Peyer's patch (tissue), 4 donors: ENCODE measurements at regions not wholly inside any gene's neighbourhood (a gene's known extent, or its start where the extent isn't known, plus 50 kb on each side); places are given as distances from the start of the nearest gene placed in this dataset.
"Not testable (repeated sequence)": the region's sequence is repeated elsewhere in the genome, so short reads cannot be mapped to it uniquely, and the experiment has no call there.

Experiments used
- DNase-seq, 3 donors: peaks; one replicate each; pipeline ENCODE4 v3.0.0-alpha.2; 2017 to 2019
- H3K27ac ChIP-seq, 4 donors: fragments of 200-600 bp; sonication (generic); one replicate each; pipeline ENCODE4 v1.5.1; 2016 to 2019
- H3K27me3 ChIP-seq, 2 donors: fragments of 200-600 bp; sonication (generic); one replicate each; pipeline ENCODE4 v1.5.1; 2019
- H3K36me3 ChIP-seq, 3 donors: fragments of 200-600 bp; sonication (generic); one replicate each; pipeline ENCODE4 v1.5.1; 2016 to 2019
- H3K4me1 ChIP-seq, 4 donors: fragments of 200-600 bp; sonication (generic); one replicate each; pipeline ENCODE4 v1.5.1; 2016 to 2019
- H3K4me3 ChIP-seq, 4 donors: fragments of 200-600 bp; sonication (generic); 1 replicate in 3 of 4; 2 replicates in 1 of 4; pipeline ENCODE4 v1.5.1; 2016 to 2019; ENCODE audit warnings: mild to moderate bottlenecking in 1 of 4
- H3K9me3 ChIP-seq, 4 donors: fragments of 200-600 bp; sonication (generic); one replicate each; pipeline ENCODE4 v1.5.1; 2016 to 2019; ENCODE audit warnings: mild to moderate bottlenecking in 1 of 4
- POLR2A ChIP-seq, 2 donors: fragments of 450-650 bp; IDR thresholded peaks; one replicate each; pipeline ENCODE4 v1.5.1; 2017; ENCODE audit warnings: antibody characterized with exemption in 2 of 2, mild to moderate bottlenecking in 2 of 2, moderate library complexity in 2 of 2
- TF ChIP-seq, protein P1 (sequence below), 6 experiments: fragments of 450-650 bp in 4 of 6; fragments of 200-600 bp in 2 of 6; sonication (generic) in 1 of 6; IDR thresholded peaks; one replicate each; pipeline ENCODE4 v1.5.1; 2017 to 2019; ENCODE audit warnings: antibody characterized with exemption in 6 of 6, mild to moderate bottlenecking in 3 of 6, moderate library complexity in 1 of 6

DNA sequence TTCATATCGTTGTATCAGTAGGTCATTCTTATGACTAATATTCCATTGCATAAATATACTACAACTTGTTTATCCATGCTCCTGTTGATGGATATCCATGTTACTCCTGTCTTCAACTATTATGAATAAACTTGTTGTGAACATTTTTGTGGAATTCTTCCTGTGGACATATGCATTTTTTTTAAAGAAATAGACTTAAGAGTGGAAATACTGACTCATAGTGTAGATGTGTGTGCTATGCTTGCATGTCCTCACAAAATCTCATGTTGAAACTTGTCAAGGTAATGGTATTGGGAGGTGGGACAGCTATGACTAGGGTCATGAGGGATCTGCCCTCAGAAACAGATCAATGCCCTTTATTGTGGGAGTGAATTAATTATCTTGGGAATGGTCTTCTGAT lies 240.5 kb upstream of the PRSS58 start:
- Histone ChIP-seq H3K27ac (no peak overlapping the region), H3K27me3 (no peaks in the 10 kb centered on the region), H3K4me3 (no peak overlapping the region), H3K4me1 (peaks cover 0 to 13% (median 0%) of the 10 kb centered on the region in 4 donors), H3K36me3 (no peaks in the 10 kb centered on the region), H3K9me3 (no peaks in the 10 kb centered on the region)
- no peak for TF ChIP-seq POLR2A (IDR thresholded peaks at IDR 0.05)
- TF ChIP-seq, protein P1, sequence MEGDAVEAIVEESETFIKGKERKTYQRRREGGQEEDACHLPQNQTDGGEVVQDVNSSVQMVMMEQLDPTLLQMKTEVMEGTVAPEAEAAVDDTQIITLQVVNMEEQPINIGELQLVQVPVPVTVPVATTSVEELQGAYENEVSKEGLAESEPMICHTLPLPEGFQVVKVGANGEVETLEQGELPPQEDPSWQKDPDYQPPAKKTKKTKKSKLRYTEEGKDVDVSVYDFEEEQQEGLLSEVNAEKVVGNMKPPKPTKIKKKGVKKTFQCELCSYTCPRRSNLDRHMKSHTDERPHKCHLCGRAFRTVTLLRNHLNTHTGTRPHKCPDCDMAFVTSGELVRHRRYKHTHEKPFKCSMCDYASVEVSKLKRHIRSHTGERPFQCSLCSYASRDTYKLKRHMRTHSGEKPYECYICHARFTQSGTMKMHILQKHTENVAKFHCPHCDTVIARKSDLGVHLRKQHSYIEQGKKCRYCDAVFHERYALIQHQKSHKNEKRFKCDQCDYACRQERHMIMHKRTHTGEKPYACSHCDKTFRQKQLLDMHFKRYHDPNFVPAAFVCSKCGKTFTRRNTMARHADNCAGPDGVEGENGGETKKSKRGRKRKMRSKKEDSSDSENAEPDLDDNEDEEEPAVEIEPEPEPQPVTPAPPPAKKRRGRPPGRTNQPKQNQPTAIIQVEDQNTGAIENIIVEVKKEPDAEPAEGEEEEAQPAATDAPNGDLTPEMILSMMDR (IDR thresholded peaks at IDR 0.05), result no peak
- DNase-seq, result no peak

DNA sequence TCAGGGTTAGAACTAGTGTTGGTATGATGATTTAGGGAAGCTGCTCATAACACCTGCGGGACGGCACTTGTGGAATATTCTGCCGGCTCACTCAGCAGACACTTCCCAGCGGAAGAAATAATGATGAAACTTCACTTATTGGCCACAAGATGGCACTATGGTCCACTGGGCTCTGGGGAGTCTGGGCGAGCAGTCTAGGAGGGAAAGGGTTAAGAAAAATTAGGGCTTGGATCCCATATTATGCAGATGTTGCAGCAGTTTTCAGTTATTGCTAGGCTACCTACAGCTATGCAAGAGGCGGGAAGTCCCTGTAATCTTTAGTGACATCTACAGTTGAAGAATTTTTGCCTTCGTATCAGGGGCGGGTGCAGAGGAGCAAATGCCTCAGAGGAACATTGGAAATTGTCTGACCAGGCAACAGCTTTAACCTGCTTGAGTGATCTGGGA lies 238.7 kb upstream of the PRSS58 start:
- Histone ChIP-seq H3K4me1 (peaks cover 0 to 5% (median 0%) of the 10 kb centered on the region in 4 donors), H3K27ac (no peak overlapping the region), H3K4me3 (no peak overlapping the region), H3K27me3 (no peaks in the 10 kb centered on the region), H3K36me3 (no peaks in the 10 kb centered on the region), H3K9me3 (no peaks in the 10 kb centered on the region)
- TF ChIP-seq, protein P1 (IDR thresholded peaks at IDR 0.05), result peak; percentile 21 to 83 (median 67)
- TF ChIP-seq POLR2A (IDR thresholded peaks at IDR 0.05), result no peak
- no peak for DNase-seq

GRCh38 chr7:142495879-142496278 lies 238.0 kb upstream of the PRSS58 start:
- not testable (repeated sequence) for H3K4me3 ChIP-seq, H3K27me3 ChIP-seq

GRCh38 chr7:142495301-142495700 lies 237.4 kb upstream of the PRSS58 start:
- not testable (repeated sequence) for DNase-seq, H3K4me1 ChIP-seq, H3K9me3 ChIP-seq, H3K27me3 ChIP-seq, H3K27ac ChIP-seq, H3K36me3 ChIP-seq, H3K4me3 ChIP-seq

More at GRCh38 chr7:142495879-142496278, 238.0 kb upstream of the PRSS58 start:
- DNase-seq, H3K27ac ChIP-seq, H3K36me3 ChIP-seq, H3K9me3 ChIP-seq, H3K4me1 ChIP-seq: not testable (repeated sequence)

DNA sequence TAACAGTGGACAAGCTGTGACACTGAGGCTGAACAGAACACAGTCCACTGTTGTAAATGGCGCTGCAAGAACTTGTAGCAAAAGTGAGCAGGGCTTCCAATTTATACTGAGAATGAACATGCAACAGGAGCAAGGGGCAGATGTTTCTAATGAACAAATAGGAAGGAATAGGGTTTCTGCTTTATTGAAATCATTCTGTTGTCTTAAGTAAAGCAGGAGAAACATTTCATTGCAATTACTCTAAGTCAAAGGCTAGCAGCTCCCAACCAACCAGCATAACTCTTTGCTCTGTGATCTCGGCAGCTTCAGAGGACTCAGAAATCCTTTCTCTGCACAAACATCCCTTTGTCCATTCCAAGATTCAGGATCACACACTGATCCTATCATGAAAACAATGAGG lies 236.2 kb upstream of the PRSS58 start:
- no peak for TF ChIP-seq POLR2A (IDR thresholded peaks at IDR 0.05)
- TF ChIP-seq, protein P1 (IDR thresholded peaks at IDR 0.05), result no peak
- no peaks in the 10 kb centered on the region for H3K27me3 ChIP-seq
- no peak overlapping the region for H3K27ac ChIP-seq
- no peak overlapping the region for H3K4me3 ChIP-seq
- H3K4me1 ChIP-seq, result peaks cover 0 to 5% (median 0%) of the 10 kb centered on the region in 4 donors
- no peak for DNase-seq
- no peaks in the 10 kb centered on the region for H3K9me3 ChIP-seq
- no peaks in the 10 kb centered on the region for H3K36me3 ChIP-seq

- H3K4me3 ChIP-seq, result no peak overlapping the region
- no peaks in the 10 kb centered on the region for H3K9me3 ChIP-seq
- no peaks in the 10 kb centered on the region for H3K4me1 ChIP-seq
- no peak for DNase-seq
- no peaks in the 10 kb centered on the region for H3K36me3 ChIP-seq
- H3K27ac ChIP-seq, result no peak overlapping the region
- H3K27me3 ChIP-seq, result no peaks in the 10 kb centered on the region
- TF ChIP-seq, protein P1 (IDR thresholded peaks at IDR 0.05), result no peak
- TF ChIP-seq POLR2A (IDR thresholded peaks at IDR 0.05), result no peak
Observed at GRCh38 chr7:142488842-142489241, 231.0 kb upstream of the PRSS58 start.

GRCh38 chr7:142488036-142488633 lies 230.3 kb upstream of the PRSS58 start:
- Histone ChIP-seq H3K27ac (no peak overlapping the region), H3K4me1 (no peaks in the 10 kb centered on the region), H3K27me3 (no peaks in the 10 kb centered on the region), H3K4me3 (no peak overlapping the region), H3K9me3 (no peaks in the 10 kb centered on the region), H3K36me3 (no peaks in the 10 kb centered on the region)
- no peak for DNase-seq
- no peak for TF ChIP-seq POLR2A (IDR thresholded peaks at IDR 0.05)
- TF ChIP-seq, protein P1 (IDR thresholded peaks at IDR 0.05), result no peak

GRCh38 chr7:142487565-142487964 lies 229.7 kb upstream of the PRSS58 start:
- H3K4me3 ChIP-seq, DNase-seq, H3K27me3 ChIP-seq, H3K36me3 ChIP-seq, H3K27ac ChIP-seq, H3K9me3 ChIP-seq, H3K4me1 ChIP-seq: not testable (repeated sequence)
